Effector CD8-positive, alpha-beta T cell (primary cell): ENCODE measurements at regions not wholly inside any gene's neighbourhood (a gene's known extent, or its start where the extent isn't known, plus 50 kb on each side); places are given as distances from the start of the nearest gene placed in this dataset.
"Not testable (repeated sequence)": the region's sequence is repeated elsewhere in the genome, so short reads cannot be mapped to it uniquely, and the experiment has no call there.

Experiments used
- DNase-seq: peaks from one replicate; lab custom pipeline; 2025; lab: John Stamatoyannopoulos, UW

DNA sequence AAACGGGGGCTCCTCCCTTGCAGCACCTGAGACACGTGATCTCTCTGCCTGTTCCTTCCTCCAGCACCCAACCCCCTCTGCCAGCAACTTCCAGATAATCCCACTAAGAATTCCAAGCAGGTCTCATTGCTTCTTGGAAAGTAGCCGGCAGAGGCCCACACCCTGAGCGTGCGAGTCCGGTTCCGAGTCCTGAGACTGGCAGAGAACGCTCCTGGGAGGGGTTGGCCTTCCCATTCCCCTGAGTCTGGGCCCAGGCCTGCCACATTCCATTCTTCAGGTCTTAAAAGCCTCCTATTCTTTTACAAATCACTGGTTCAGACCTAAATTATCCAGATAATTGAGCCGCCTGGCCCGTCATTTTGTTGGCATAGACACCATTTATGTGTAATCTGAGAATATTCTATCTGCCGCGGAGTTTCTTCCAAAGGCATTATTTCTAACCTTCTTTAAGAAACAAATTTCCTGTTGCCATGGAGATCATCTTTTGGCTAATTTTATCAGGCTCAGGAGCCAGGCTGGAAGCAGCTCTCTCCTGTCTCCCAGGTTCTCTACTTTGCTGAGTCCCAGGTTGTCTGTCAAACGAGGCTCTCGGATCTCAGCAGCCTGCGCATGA is 165.4 kb downstream of the MYCN start:
- no peak for DNase-seq

DNA sequence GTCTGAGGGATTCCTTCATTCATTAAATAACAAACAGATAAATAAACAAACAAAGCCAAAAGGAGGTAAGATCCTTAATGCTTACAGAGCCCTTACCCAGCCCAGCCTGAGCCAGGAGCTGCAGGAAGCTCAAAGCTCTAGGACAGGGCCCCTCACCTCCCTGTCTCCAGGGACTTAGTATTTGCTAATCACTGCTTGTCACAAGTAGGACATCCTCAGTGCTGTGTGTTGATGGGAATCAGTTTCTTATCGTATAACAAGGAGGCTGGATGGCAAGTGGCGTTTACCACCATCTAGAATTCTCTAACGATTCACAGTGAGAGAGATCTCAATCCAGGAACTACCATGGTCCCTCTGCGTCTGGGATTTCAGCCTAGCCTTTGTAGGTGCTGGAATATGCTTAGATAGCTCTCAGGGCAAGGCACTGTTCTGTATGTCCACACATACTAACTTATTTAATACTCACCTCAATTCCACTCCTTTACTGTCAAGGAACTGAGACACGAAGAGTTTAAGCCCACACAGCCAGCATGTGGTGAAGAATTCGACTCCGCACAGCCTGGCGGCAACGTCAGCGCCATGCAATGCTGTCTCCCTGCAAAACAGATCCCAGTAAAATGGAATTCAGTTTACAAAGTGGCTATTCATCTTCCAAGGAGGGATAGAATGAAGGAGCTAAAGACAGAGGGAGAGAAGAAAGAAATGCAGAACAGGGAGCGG is 164.8 kb downstream of the MYCN start:
- DNase-seq = no peak

GRCh38 chr2:16104315-16104948 is 164.1 kb downstream of the MYCN start:
- no peak for DNase-seq

DNA sequence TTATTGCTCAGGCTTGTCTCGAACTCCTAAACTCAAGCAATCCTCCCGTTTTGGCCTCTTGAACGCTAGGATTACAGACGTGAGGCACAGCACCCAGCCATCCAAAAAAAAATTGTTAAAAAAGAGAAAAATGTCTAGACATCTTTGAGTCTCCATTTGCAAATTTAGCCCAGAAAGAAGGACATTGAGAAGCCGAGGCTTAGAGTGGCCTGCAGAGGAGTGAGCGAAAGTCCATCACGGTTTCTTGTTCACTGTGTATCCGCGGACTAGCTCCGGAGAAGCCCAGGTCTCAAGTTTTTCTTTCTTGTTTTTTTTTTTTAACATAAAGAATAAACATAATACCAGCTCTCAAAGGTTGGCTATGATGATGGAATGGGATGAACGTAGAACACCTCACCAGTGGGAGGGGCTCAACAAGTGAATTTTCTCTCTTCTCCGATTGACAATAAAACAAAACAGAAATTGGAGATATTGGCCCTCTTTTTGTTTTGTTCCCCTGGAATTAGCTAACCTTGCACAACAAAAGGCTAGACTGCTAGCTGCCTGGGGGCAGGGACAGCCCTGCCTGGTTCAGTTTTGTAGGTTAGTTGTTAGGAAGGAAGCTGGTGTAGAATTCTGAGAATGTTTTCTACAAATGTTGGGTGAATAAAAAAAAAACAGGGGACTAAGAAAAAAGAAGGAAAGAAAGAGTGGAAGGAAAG is 163.4 kb downstream of the MYCN start:
- no peak for DNase-seq

GRCh38 chr2:16102976-16103380 is 162.6 kb downstream of the MYCN start:
- DNase-seq = no peak

DNA sequence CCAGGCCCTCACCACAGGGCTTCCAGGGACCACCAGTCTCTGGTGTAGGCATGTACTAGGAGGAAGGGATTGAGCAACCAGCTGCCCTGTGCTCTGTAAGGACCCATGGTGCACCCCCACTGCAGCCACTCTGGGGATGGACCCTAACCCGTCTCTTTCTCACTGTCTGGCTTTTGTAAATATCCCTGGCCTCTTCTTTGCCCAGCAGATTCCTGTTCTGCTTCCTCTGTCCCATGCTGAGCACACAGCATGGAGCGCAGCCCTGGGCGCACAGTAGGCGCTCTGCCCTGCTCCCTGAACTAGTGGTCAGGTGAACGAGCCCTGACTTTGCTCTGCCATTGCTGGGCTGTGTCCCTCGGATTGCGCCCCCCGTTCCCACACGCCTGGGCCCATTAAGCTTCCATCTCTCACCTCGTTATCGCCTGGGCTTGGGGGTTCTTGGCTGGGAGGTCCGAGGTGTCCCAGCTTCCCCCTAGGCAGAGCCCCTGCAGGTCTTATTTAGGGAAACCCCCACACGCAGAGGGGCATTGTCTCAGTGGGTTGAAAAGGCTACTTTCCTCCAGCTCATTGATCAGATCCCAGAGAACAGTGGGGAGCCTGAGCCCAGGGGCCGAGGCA is 162.1 kb downstream of the MYCN start:
- no peak for DNase-seq

GRCh38 chr2:16101196-16101595 is 160.8 kb downstream of the MYCN start:
- DNase-seq = no peak

DNA sequence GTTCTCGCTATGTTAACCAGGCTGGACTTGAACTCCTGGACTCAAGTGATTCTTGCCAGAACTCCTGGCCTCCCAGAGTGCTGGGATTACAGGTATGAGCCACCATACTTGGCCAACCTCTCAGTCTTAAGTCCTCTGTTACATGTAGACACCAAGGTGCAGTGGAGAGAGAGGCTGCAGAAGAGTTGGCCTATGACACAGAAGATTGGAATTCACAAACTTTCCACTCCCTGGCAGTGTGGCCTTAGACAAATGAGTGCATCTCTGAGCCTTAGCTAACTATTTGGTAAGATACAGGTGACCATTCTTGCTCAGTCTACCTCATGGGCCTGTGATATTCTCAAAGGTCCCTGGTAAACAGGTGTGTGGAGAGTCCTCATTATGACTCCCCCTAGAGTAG is 159.7 kb downstream of the MYCN start:
- DNase-seq = no peak

DNA sequence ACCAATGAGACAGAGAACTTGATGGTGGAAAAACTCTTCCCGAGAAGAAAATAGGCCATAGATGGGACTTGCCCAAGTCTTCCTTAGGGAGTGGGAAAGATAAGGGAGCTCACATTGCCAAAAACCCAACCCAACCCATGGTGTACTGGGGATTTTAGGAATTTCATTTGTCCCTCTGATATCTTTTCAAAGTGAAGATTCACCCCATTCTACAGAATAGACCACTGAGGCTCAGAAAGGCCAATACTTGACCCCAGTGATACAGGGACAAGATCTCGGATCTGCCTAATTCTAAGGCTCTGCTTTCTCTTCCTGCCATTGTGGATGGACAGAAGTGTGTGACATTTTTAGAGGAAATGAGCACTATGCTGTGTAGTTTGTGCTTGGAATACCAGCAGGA is 159.0 kb downstream of the MYCN start:
- no peak for DNase-seq

- DNase-seq = no peak
Measured at GRCh38 chr2:16096962-16097361, 156.6 kb downstream of the MYCN start.

DNA sequence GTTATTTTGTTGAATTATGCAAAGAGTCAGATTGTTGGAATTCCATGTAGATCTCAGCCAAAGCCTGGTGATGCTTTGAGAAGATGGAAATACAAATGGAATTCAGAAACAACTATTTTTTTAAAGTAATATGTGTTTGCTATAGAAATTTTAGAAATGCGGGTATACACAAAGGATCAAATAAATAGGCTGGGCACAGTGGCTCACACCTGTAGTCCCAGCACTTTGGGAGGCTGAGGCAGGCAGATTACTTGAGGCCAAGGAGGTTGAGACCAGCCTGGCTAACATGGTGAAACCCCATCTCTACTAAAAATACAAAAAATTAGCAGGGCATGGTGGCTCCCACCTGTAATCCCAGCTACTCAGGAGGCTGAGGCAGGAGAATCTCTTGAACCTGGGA is 155.1 kb downstream of the MYCN start:
- DNase-seq = not testable (repeated sequence)

GRCh38 chr2:16094811-16095210 is 154.5 kb downstream of the MYCN start:
- no peak for DNase-seq

DNA sequence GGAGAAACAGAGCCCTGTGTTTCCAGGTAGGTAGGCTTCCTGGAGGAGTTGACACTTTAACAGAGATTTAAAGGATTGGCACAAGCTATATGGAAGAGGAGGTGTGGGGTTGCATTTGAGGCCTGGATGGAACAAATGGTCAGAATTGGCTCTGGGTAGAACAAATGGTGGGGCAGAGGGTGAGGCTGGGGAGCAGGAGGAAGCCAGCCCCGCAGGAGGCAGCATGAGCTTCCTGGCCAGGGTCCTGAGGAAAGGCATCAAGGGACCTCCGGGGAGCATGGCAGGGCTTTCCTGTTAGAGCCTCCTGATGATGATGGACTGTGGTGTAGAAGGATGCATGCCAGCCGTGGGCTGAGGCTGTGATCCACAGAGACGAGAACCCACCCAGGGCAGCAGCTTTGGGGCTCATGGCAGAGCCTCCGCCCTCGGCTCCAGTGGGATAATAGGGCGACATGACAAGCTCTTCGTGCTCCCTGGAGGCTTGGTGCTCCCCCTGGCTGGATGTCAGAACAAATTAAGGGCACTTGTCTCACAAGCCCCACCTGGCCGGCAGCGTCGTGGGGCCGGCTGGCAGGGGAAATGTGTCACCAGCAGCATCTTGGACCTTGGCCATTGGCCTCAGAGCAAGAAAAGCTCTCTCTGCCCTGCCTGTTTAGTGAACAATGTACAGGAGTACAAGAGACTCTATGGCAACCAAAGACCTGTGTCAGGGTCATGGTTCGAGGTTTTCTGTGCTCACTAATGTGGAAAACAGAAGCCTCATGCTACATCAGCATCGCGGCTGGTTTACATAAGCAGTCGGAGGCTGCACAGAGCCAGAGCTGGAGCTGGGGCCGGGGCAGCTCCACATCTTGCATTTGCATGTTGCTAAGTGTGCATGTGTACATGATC is 153.5 kb downstream of the MYCN start:
- no peak for DNase-seq

DNA sequence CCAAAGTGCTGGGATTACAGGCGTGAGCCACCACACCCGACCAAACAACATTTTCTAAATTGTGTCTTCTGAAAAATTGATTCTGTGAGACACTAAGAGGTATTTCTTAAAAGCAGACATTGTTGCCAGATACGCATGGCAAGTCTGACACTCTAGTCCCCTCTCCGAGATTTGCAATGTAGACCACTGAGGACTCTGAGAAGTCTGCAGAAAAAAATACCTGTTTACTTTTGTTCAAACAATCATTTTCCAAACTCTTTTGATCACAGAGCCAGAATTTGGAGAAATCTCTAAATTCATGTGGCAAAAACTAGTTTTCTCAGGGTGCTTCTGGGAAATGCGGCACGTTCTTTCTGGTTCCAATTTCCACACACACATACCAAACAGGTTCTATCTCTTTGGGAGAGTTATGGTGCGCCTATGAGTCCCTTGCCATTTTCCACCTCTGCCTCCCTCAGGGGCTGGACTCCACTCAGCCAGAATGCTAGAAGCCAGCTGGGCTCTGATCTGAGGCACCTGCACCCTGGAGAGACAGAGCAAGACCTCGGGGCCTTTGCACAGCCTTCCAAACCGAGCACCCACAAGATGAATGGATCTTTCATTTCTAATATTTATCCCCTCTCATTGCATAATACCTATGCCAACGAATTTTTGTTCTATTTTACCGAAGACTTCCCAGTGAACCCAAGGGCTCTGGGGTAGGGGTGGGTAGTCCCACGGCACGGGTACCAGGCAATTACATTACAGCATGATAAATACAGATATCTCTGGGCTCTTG is 152.7 kb downstream of the MYCN start:
- no peak for DNase-seq

DNA sequence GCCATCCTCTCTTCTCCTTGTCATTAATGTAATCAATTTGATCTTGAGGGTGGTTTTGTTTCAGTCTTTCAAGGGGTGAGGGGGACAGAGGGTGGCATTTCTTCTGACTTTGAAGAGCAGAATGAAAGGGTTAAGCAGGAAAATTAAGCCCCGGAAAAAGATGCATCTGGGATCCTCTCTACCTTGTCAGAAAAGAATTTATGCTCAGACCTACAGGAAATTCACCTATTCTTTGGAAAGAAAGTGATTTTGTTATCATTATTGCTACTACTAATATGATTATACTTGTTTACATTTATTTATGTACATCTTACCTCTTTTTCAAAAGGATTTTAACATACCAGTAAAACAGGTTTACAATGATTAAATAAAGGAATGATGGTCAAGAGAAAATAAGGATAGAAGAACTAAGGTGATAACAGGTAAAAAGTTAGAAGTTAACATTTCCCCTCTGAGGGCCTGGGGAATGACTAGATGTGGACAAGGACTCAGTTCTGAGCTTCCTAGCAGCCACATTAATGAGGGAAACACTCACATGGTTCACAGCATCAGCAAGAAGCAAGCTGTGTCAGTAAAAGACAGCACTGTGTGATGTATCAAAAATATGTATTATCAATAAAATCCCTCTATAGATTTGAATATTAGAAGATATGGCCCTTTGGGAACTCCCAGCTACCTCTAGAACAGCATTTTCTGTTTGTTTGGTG is 151.4 kb downstream of the MYCN start:
- no peak for DNase-seq

- DNase-seq = no peak
Measured at GRCh38 chr2:16090650-16091575, 150.6 kb downstream of the MYCN start.

DNA sequence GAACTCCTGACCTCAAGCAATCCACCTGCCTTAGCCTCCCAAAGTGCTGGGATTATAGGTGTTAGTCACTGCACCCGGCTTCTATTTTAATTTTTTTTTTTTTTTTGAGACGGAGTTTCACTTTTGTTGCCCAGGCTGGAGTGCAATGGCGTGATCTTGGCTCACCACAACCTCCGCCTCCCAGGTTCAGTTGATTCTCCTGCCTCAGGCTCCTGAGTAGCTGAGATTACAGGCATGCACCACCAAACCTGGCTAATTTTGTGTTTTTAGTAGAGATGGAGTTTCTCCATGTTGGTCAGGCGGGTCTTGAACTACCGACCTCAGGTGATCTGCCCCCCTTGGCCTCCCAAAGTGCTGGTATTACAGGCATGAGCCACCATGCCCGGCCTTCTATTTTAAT is 149.1 kb downstream of the MYCN start:
- DNase-seq = not testable (repeated sequence)

- DNase-seq = no peak
Measured at GRCh38 chr2:16088802-16089112, 148.4 kb downstream of the MYCN start.
